Central memory CD8-positive, alpha-beta T cell (primary cell): ENCODE measurements at regions not wholly inside any gene's neighbourhood (a gene's known extent, or its start where the extent isn't known, plus 50 kb on each side); places are given as distances from the start of the nearest gene placed in this dataset.
"Not testable (repeated sequence)": the region's sequence is repeated elsewhere in the genome, so short reads cannot be mapped to it uniquely, and the experiment has no call there.

Experiments used
- ATAC-seq: fragments of 150-1000 bp; cut with Tn5 transposase; replicated peaks from 2 replicates; pipeline ENCODE4 v1.10.0; 2022; ENCODE audit warnings: mild to moderate bottlenecking, moderate FRiP score, moderate number of reproducible peaks; ENCODE audit not compliant: poor library complexity, severe bottlenecking; ENCODE audit errors: extremely low read depth
- DNase-seq, 2 donors: peaks; one replicate each; pipeline ENCODE4 v3.0.0; 2021; ENCODE audit warnings: low spot score in 2 of 2
- H3K27ac Mint-ChIP-seq: one replicate; pipeline ENCODE4 v1.8.0; 2022; ENCODE audit warnings: low read depth, mild to moderate bottlenecking, moderate library complexity, mixed read lengths
- H3K27me3 Mint-ChIP-seq: one replicate; pipeline ENCODE4 v1.8.0; 2022; ENCODE audit warnings: mixed read lengths
- H3K36me3 Mint-ChIP-seq: one replicate; pipeline ENCODE4 v1.8.0; 2022; ENCODE audit warnings: mild to moderate bottlenecking, moderate library complexity, mixed read lengths; ENCODE audit not compliant: insufficient read depth
- H3K4me1 Mint-ChIP-seq: one replicate; pipeline ENCODE4 v1.8.0; 2022; ENCODE audit warnings: mixed read lengths
- H3K4me3 Mint-ChIP-seq: one replicate; pipeline ENCODE4 v1.8.0; 2022; ENCODE audit warnings: mild to moderate bottlenecking, moderate library complexity, mixed read lengths
- H3K9me3 Mint-ChIP-seq: one replicate; pipeline ENCODE4 v1.8.0; 2022; ENCODE audit warnings: mixed read lengths

GRCh38 chr5:66277981-66278380, 133.9 kb downstream of the SREK1 start:
- H3K4me3 Mint-ChIP-seq: no peak overlapping the region
- H3K4me1 Mint-ChIP-seq: no peaks in the 10 kb centered on the region
- DNase-seq: no peak
- H3K9me3 Mint-ChIP-seq: no peaks in the 10 kb centered on the region
- no peaks in the 10 kb centered on the region for H3K36me3 Mint-ChIP-seq
- H3K27me3 Mint-ChIP-seq: peaks cover 67% of the 10 kb centered on the region
- ATAC-seq: no peak
- no peak overlapping the region for H3K27ac Mint-ChIP-seq

GRCh38 chr5:66281294-66281693, 137.2 kb downstream of the SREK1 start:
- H3K27me3 Mint-ChIP-seq: peaks cover 34% of the 10 kb centered on the region
- no peaks in the 10 kb centered on the region for H3K9me3 Mint-ChIP-seq
- DNase-seq (no peak), ATAC-seq (no peak)
- H3K4me3 Mint-ChIP-seq: no peak overlapping the region
- H3K4me1 Mint-ChIP-seq: no peaks in the 10 kb centered on the region
- H3K27ac Mint-ChIP-seq: no peak overlapping the region
- no peaks in the 10 kb centered on the region for H3K36me3 Mint-ChIP-seq

DNA sequence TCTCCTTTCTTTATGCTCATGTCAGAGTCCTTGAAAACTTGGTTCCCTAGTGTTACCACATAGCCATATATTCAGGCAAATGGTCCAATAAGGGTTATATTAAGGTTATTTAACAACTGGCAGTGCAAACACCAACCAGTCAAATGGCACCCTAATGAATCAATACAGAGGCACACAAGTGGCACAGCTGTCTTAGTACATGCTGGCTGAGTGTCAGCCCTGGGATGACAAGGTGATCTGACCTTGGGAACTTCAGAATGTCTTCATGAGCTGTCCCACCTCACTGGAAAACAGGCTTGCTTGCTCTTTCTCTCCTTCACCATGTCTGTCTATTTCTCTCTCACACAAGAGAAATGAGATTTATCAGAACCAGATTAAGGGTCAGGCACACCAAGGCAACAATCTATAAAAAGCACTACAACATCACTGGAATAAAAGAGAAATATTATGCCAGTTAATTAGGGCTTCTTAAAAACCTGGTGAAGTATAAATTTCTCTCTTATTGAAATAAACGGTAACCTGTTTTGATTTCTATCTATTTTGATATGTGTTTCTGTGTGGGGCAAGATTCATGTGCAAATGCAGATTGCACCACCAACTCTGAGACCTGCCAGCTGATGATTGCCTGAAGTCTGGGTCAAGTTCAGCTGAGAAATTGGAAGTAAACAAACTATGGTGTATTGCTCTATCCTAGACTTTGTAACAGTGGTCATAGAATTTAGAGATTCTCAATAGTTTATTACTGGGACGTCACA, 140.7 kb downstream of the SREK1 start:
- peaks cover 14% of the 10 kb centered on the region for H3K27me3 Mint-ChIP-seq
- no peak overlapping the region for H3K4me3 Mint-ChIP-seq
- H3K36me3 Mint-ChIP-seq: no peaks in the 10 kb centered on the region
- ATAC-seq (no peak), DNase-seq (no peak)
- H3K27ac Mint-ChIP-seq: no peak overlapping the region
- no peaks in the 10 kb centered on the region for H3K4me1 Mint-ChIP-seq
- no peaks in the 10 kb centered on the region for H3K9me3 Mint-ChIP-seq

DNA sequence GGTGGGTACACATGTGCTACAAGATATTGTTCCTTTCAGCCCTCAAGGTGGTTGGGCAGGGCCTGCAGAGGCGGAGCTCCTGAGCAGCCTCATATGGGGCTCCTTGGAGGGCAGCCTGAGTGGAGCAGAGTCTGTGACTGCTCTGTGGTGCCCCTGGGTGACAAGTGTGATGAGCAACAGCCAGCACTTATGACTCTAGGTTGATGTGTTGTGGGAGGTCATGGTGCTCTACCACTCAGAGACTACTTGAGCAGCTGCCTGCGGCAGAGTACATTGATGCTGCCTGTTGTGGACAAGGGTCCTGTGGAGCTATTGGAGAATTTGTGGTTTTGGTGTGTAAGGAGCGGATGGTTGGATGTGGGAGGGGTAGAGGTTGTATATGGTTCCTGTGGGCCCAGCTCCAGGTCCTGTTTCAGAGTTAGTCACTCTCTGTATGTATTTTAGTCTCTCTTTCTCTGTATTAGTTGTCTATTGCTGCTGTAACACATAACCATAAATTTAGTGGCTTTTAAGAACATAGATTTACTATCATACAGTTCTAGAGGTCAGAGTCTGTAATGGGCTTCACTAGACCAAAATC, 141.3 kb downstream of the SREK1 start:
- H3K9me3 Mint-ChIP-seq: no peaks in the 10 kb centered on the region
- H3K27me3 Mint-ChIP-seq: peaks cover 14% of the 10 kb centered on the region
- ATAC-seq: no peak
- no peaks in the 10 kb centered on the region for H3K36me3 Mint-ChIP-seq
- H3K4me1 Mint-ChIP-seq: no peaks in the 10 kb centered on the region
- H3K27ac Mint-ChIP-seq: no peak overlapping the region
- DNase-seq: no peak
- H3K4me3 Mint-ChIP-seq: no peak overlapping the region

DNA sequence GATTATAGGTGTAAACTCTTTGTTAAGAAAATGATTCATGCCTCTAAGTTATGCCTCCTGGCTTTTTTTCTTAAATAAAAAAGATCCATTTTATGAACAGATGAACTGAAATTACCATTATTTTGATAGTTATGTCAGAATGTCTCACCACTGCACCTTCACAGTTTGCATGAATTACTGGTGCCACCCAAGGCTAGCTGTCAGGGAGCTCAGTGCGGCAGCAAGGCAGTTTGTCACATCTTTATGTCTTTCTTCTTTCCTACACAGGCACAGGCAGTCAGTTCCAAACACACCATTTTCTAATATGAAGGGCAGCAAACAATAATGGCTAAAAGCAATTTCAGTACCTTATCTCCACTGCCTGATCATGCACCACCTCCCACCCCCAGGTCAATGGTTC, 147.7 kb downstream of the SREK1 start:
- Mint-ChIP-seq H3K4me1 (no peaks in the 10 kb centered on the region), H3K36me3 (no peaks in the 10 kb centered on the region), H3K27ac (no peak overlapping the region), H3K4me3 (no peak overlapping the region), H3K27me3 (peaks cover 34% of the 10 kb centered on the region), H3K9me3 (no peaks in the 10 kb centered on the region)
- DNase-seq: no peak
- ATAC-seq: no peak

DNA sequence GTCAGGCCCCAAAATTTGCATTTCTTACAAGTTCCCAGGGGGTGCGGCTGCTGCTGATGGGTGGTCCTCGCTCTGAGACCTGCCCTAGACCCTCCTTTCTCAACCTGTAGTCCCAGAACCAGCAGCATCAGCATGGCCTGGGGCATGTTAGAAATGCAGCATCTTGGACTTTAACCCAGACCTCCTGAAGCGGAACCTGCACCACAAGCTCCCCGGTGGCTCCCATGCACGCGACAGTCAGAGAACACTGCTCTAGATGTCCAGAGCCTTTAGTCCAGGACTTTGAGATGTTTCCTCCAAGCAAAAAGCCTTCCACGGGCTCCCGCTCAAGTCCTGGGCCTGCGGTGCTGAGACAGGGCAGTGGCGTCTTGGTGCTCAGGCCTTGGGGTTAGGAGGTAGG, 149.8 kb downstream of the SREK1 start:
- DNase-seq, H3K4me1 Mint-ChIP-seq, H3K27ac Mint-ChIP-seq, H3K4me3 Mint-ChIP-seq, H3K36me3 Mint-ChIP-seq, ATAC-seq, H3K9me3 Mint-ChIP-seq: not testable (repeated sequence)
- H3K27me3 Mint-ChIP-seq: peaks cover 23% of the 10 kb centered on the region

- no peak for ATAC-seq
- Mint-ChIP-seq H3K4me3 (no peak overlapping the region), H3K9me3 (no peaks in the 10 kb centered on the region), H3K4me1 (no peaks in the 10 kb centered on the region), H3K36me3 (no peaks in the 10 kb centered on the region), H3K27ac (no peak overlapping the region), H3K27me3 (peaks cover 28% of the 10 kb centered on the region)
- DNase-seq: no peak
Observed at GRCh38 chr5:66299463-66299862, 155.4 kb downstream of the SREK1 start.

GRCh38 chr5:66302344-66302743, 158.2 kb downstream of the SREK1 start:
- no peaks in the 10 kb centered on the region for H3K36me3 Mint-ChIP-seq
- DNase-seq (no peak), ATAC-seq (no peak)
- no peaks in the 10 kb centered on the region for H3K9me3 Mint-ChIP-seq
- no peak overlapping the region for H3K4me3 Mint-ChIP-seq
- peaks cover under 1% of the 10 kb centered on the region for H3K4me1 Mint-ChIP-seq
- H3K27me3 Mint-ChIP-seq: peaks cover 43% of the 10 kb centered on the region
- H3K27ac Mint-ChIP-seq: no peak overlapping the region

- peaks cover 45% of the 10 kb centered on the region for H3K27me3 Mint-ChIP-seq
- H3K27ac Mint-ChIP-seq: no peak overlapping the region
- ATAC-seq: no peak
- no peaks in the 10 kb centered on the region for H3K36me3 Mint-ChIP-seq
- H3K9me3 Mint-ChIP-seq: no peaks in the 10 kb centered on the region
- peaks cover 7% of the 10 kb centered on the region for H3K4me1 Mint-ChIP-seq
- DNase-seq: no peak
- no peak overlapping the region for H3K4me3 Mint-ChIP-seq
Observed at GRCh38 chr5:66306105-66306843, 162.2 kb downstream of the SREK1 start.

DNA sequence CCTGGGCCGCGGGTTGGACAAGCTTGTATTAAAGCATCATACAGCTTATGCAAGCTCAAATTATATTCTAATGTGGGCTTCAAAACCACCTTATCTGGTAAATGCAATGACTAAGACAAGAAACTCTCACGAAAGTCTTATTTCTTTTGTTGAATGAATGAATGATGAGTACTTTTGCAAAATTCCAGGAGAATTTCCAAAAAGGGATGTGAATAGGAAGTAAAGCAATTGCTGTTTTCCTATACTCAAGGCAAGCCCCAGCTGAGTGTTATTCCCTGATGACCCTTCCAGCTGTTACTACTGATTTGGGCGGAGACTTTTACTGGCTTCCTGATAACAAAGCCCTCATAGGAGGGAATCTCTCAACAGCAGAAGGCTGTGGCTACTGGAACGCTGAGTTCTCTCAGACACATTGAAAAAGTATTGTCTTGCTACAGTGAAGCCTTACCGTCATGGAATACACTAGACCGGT, 162.8 kb downstream of the SREK1 start:
- Mint-ChIP-seq H3K27ac (no peak overlapping the region), H3K4me1 (peaks cover 7% of the 10 kb centered on the region), H3K27me3 (peaks cover 45% of the 10 kb centered on the region), H3K9me3 (no peaks in the 10 kb centered on the region), H3K4me3 (no peak overlapping the region), H3K36me3 (no peaks in the 10 kb centered on the region)
- DNase-seq: no peak
- ATAC-seq: no peak

DNA sequence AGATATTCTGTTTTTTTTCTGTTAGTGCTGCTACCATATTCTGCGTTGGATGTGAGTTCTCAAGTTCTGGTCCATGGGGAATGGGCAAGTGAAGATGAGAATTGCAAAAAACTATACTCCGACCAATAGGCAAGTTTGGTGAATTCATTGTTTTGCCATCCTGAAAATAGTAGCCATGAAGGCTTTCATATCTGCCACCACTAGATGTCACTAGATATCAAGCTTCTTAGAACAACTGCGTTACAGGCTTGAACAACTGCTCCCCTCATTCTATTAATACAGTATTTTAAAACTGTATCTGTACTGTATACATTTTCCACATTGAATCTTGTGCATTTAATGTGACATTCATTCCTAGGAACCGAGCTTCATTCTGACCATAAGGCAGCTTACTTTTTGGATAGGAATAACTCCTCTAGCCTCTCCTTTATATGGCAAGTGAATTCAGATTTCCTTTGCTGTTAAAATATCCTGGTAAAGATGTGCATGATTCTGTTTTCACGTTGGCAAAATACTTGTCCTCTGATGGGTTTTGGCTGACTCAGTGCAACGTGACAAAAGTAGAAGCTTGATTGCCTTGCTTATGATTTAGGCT, 163.6 kb downstream of the SREK1 start:
- H3K9me3 Mint-ChIP-seq: no peaks in the 10 kb centered on the region
- no peaks in the 10 kb centered on the region for H3K36me3 Mint-ChIP-seq
- H3K4me3 Mint-ChIP-seq: no peak overlapping the region
- H3K4me1 Mint-ChIP-seq: peaks cover 7% of the 10 kb centered on the region
- peak; percentile 52 for ATAC-seq
- H3K27ac Mint-ChIP-seq: no peak overlapping the region
- H3K27me3 Mint-ChIP-seq: peaks cover 45% of the 10 kb centered on the region
- DNase-seq: no peak

DNA sequence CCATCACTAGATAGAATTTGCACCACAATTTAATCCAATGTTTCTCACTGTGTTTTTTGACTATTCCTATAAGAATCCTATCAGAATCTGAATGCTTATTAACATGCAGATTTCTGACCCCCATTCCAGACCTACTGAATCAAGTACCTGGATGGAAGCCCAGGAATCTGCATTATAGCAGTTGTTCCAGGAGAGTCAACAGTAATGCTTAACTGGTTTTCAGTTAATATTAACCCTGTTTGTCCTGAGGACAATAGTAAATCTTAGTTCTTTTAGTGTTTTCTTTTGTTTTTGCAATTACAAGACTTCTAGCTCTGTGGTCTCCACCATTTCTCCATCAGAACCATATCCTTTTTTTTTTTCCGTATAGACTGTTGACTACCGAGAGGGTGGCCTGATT, 168.2 kb downstream of the SREK1 start:
- Mint-ChIP-seq H3K27me3 (peaks cover 58% of the 10 kb centered on the region), H3K4me1 (peaks cover 7% of the 10 kb centered on the region), H3K4me3 (no peak overlapping the region), H3K27ac (no peak overlapping the region), H3K9me3 (peaks cover 5% of the 10 kb centered on the region), H3K36me3 (no peaks in the 10 kb centered on the region)
- ATAC-seq (no peak), DNase-seq (no peak)
